Ascending aorta (tissue), 2 donors: ENCODE measurements at regions not wholly inside any gene's neighbourhood (a gene's known extent, or its start where the extent isn't known, plus 50 kb on each side); places are given as distances from the start of the nearest gene placed in this dataset.
"Not testable (repeated sequence)": the region's sequence is repeated elsewhere in the genome, so short reads cannot be mapped to it uniquely, and the experiment has no call there.

Experiments used
- DNase-seq, 2 donors: peaks; one replicate each; pipeline ENCODE4 v3.0.0-alpha.2; 2019; ENCODE audit warnings: low spot score in 2 of 2
- H3K27ac ChIP-seq, 2 donors: fragments of 200-600 bp; sonication (generic); one replicate each; pipeline ENCODE4 v1.5.1; 2016 to 2017; ENCODE audit warnings: mild to moderate bottlenecking in 1 of 2
- H3K27me3 ChIP-seq: fragments of 200-600 bp; sonication (generic); one replicate; pipeline ENCODE4 v1.5.1; 2017
- H3K36me3 ChIP-seq, 2 donors: fragments of 200-600 bp; sonication (generic); one replicate each; pipeline ENCODE4 v1.5.1; 2016
- H3K4me1 ChIP-seq, 2 donors: fragments of 200-600 bp; sonication (generic); one replicate each; pipeline ENCODE4 v1.5.1; 2016 to 2017; ENCODE audit warnings: mild to moderate bottlenecking in 1 of 2
- H3K4me3 ChIP-seq, 2 donors: fragments of 200-600 bp; sonication (generic); one replicate each; pipeline ENCODE4 v1.5.1; 2016 to 2017; ENCODE audit warnings: mild to moderate bottlenecking in 1 of 2
- H3K9me3 ChIP-seq, 2 donors: fragments of 200-600 bp; sonication (generic); one replicate each; pipeline ENCODE4 v1.5.1; 2016
- CTCF ChIP-seq, 3 experiments: fragments of 200-600 bp in 2 of 3; fragments of 450-650 bp in 1 of 3; sonication (generic) in 2 of 3; IDR thresholded peaks; one replicate each; pipeline ENCODE4 v1.5.1; 2016 to 2019; ENCODE audit warnings: antibody characterized with exemption in 3 of 3, mild to moderate bottlenecking in 1 of 3, moderate library complexity in 1 of 3
- intact Hi-C: fragments of 100-400 bp; cut with DNase I; formaldehyde crosslinking; loops from one replicate; pipeline ENCODE4 v1.15.1; 2023

- intact Hi-C loops, result no loop called here
- no peak for DNase-seq
- H3K4me3 ChIP-seq, result no peak overlapping the region
- no peaks in the 10 kb centered on the region for H3K4me1 ChIP-seq
- H3K9me3 ChIP-seq, result no peaks in the 10 kb centered on the region
- no peak overlapping the region for H3K27ac ChIP-seq
- no peaks in the 10 kb centered on the region for H3K27me3 ChIP-seq
- no peaks in the 10 kb centered on the region for H3K36me3 ChIP-seq
- TF ChIP-seq CTCF (IDR thresholded peaks at IDR 0.05), result no peak
Measured at GRCh38 chr2:138079976-138080375, 115.7 kb downstream of the HNMT start.

GRCh38 chr2:138081225-138082073 lies 117.2 kb downstream of the HNMT start:
- intact Hi-C loops, result no loop called here
- Histone ChIP-seq H3K4me3 (no peak overlapping the region), H3K27me3 (no peaks in the 10 kb centered on the region), H3K4me1 (peaks cover 0 to 2% of the 10 kb centered on the region in 2 donors), H3K9me3 (no peaks in the 10 kb centered on the region), H3K36me3 (no peaks in the 10 kb centered on the region), H3K27ac (no peak overlapping the region)
- DNase-seq, result no peak
- TF ChIP-seq CTCF (IDR thresholded peaks at IDR 0.05), result no peak

- intact Hi-C loops, result no loop called here
- H3K4me1 ChIP-seq, result peaks cover 0 to 4% of the 10 kb centered on the region in 2 donors
- DNase-seq, result no peak
- no peaks in the 10 kb centered on the region for H3K9me3 ChIP-seq
- H3K36me3 ChIP-seq, result no peaks in the 10 kb centered on the region
- no peak for TF ChIP-seq CTCF (IDR thresholded peaks at IDR 0.05)
- no peaks in the 10 kb centered on the region for H3K27me3 ChIP-seq
- H3K4me3 ChIP-seq, result no peak overlapping the region
- H3K27ac ChIP-seq, result no peak overlapping the region
Measured at GRCh38 chr2:138084206-138084605, 119.9 kb downstream of the HNMT start.

DNA sequence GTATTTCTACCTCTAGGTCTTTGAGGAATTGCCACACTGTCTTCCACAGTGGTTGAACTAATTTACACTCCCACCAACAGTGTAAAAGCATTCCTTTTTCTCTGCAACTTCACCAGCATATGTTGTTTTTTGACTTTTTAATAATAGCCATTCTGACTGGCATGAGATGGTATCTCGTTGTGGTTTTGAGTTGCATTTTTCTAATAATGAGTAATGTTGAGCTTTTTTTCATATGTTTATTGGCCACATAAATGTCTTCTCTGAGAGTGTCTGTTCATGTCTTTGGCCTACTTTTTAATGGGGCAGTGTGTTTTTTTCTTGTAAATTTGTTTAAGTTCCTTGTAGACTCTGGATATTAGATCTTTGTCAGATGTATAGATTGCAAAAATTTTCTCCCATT lies 121.2 kb downstream of the HNMT start:
- H3K4me1 ChIP-seq, result not testable (repeated sequence)

DNA sequence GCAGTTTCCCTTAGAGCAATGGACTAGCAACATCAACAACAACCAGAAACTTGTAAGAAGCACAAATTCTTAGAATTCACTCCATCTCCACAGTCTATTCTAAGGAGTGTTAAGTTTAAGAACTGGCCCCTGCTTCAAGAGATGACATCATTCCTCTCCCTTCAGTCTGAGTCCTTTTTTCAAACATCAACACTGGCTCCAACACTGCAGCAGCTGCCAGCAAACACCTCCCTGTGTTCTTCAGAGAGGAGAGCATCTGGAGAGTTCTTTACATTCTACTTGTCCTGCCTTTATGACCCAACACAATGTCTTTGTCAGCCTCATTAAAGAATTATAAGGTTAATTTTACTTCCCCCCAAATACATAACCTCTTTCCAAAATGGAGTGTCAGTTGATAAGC lies 122.3 kb downstream of the HNMT start:
- Histone ChIP-seq H3K36me3 (no peaks in the 10 kb centered on the region), H3K27ac (no peak overlapping the region), H3K4me3 (no peak overlapping the region), H3K9me3 (no peaks in the 10 kb centered on the region), H3K27me3 (no peaks in the 10 kb centered on the region), H3K4me1 (peaks cover 0 to 4% of the 10 kb centered on the region in 2 donors)
- intact Hi-C loops, result loop anchor here (5.0 kb wide), 1 partner anchor 139 kb away; no protein-coding TSS in a partner anchor
- TF ChIP-seq CTCF (IDR thresholded peaks at IDR 0.05), result no peak
- no peak for DNase-seq

More for the DNA sequence above, 121.2 kb downstream of the HNMT start:
- not testable (repeated sequence) for H3K9me3 ChIP-seq, H3K36me3 ChIP-seq, DNase-seq, H3K27me3 ChIP-seq, H3K4me3 ChIP-seq, H3K27ac ChIP-seq
- intact Hi-C loops, result loop anchor here (5.0 kb wide), 1 partner anchor 138 kb away; no protein-coding TSS in a partner anchor

DNA sequence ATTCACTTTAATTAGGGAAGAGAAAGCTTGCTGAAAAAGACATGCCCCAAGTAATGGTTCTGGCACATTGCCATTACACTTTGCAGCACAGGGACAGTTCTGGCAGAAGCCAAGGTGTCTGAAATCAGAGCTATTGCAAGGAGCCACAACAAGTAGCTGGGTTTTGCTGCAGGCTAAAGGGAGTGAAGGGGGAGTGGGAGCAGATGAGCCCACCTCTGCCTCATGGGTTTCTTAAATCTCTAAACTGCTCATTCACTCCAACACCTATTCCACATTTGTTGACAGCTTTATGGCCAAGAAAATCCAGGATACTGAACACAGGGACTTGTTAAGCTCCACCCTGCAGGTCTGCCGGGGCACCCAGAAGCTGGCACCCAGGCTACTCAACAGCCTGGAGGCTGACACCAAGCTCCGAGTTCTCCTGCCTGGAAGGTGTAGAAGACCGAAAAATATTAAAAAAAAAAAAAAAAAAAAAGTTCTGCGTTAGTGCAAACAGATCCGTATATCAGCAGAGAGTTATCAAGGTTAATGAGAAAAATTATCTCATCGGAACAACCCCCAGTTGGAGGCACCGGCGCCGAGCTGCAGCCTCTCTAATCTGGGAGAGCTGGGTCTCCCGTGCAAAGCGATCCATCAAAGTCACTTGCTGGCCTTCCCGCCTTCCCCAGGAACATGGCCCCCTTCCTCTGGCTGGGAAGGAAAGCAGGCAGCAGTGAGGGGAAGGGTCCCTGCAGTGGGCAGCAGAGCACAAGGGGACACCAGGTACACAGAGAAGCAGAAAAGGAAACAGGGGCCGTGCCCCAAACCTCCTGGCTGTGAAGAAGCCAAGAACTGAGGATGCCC lies 123.7 kb downstream of the HNMT start:
- intact Hi-C loops, result loop anchor here (5.0 kb wide), 1 partner anchor 141 kb away; no protein-coding TSS in a partner anchor
- no peak overlapping the region for H3K27ac ChIP-seq
- no peak for TF ChIP-seq CTCF (IDR thresholded peaks at IDR 0.05)

More for the DNA sequence above, 123.7 kb downstream of the HNMT start:
- no peak overlapping the region for H3K4me3 ChIP-seq
- H3K9me3 ChIP-seq, result no peaks in the 10 kb centered on the region
- H3K27me3 ChIP-seq, result no peaks in the 10 kb centered on the region
- no peak for DNase-seq
- H3K36me3 ChIP-seq, result no peaks in the 10 kb centered on the region
- H3K4me1 ChIP-seq, result peaks cover 0 to 4% of the 10 kb centered on the region in 2 donors
